ENCODE measurements at regions not wholly inside any gene's neighbourhood (a gene's known extent, or its start where the extent isn't known, plus 50 kb on each side); places are given as distances from the start of the nearest gene placed in this dataset.

GRCh38 chr10:3393958-3394357 is 221.4 kb upstream of the PITRM1 start:
- H3K36me3 ChIP-seq = no peaks in the 10 kb centered on the region
- WGBS (ENCODE audit: insufficient coverage, low coverage, low lambda C conversion rate, missing lambda C conversion rate) = 46% methylated on average over 2 of the region's 2 CpGs
- no peaks in the 10 kb centered on the region for H3K9me3 ChIP-seq
- intact Hi-C loops (cut with DNase I) = no loop called here
- no peak for DNase-seq
- H3K4me1 ChIP-seq = no peaks in the 10 kb centered on the region
- no peaks in the 10 kb centered on the region for H3K27me3 ChIP-seq
- H3K4me3 ChIP-seq = no peak overlapping the region
- no peak overlapping the region for H3K27ac ChIP-seq
- ATAC-seq = no peak
- no peak for TF ChIP-seq POLR2A (IDR thresholded peaks at IDR 0.05)
- TF ChIP-seq, protein P1, sequence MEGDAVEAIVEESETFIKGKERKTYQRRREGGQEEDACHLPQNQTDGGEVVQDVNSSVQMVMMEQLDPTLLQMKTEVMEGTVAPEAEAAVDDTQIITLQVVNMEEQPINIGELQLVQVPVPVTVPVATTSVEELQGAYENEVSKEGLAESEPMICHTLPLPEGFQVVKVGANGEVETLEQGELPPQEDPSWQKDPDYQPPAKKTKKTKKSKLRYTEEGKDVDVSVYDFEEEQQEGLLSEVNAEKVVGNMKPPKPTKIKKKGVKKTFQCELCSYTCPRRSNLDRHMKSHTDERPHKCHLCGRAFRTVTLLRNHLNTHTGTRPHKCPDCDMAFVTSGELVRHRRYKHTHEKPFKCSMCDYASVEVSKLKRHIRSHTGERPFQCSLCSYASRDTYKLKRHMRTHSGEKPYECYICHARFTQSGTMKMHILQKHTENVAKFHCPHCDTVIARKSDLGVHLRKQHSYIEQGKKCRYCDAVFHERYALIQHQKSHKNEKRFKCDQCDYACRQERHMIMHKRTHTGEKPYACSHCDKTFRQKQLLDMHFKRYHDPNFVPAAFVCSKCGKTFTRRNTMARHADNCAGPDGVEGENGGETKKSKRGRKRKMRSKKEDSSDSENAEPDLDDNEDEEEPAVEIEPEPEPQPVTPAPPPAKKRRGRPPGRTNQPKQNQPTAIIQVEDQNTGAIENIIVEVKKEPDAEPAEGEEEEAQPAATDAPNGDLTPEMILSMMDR (IDR thresholded peaks at IDR 0.05) = no peak

- no peaks in the 10 kb centered on the region for H3K9me3 ChIP-seq
- 33% methylated on average over 1 of the region's 1 CpG for whole genome bisulfite sequencing (ENCODE audit: insufficient coverage, low coverage, low lambda C conversion rate, missing lambda C conversion rate)
- H3K4me1 ChIP-seq = no peaks in the 10 kb centered on the region
- no peaks in the 10 kb centered on the region for H3K36me3 ChIP-seq
- H3K4me3 ChIP-seq = no peak overlapping the region
- no peak for DNase-seq
- no peak for ATAC-seq
- H3K27ac ChIP-seq = no peak overlapping the region
- TF ChIP-seq, protein P1 (IDR thresholded peaks at IDR 0.05) = no peak
- TF ChIP-seq POLR2A (IDR thresholded peaks at IDR 0.05) = no peak
- intact Hi-C loops (cut with DNase I) = no loop called here
- no peaks in the 10 kb centered on the region for H3K27me3 ChIP-seq
Measured at GRCh38 chr10:3391657-3392056, 219.1 kb upstream of the PITRM1 start.

DNA sequence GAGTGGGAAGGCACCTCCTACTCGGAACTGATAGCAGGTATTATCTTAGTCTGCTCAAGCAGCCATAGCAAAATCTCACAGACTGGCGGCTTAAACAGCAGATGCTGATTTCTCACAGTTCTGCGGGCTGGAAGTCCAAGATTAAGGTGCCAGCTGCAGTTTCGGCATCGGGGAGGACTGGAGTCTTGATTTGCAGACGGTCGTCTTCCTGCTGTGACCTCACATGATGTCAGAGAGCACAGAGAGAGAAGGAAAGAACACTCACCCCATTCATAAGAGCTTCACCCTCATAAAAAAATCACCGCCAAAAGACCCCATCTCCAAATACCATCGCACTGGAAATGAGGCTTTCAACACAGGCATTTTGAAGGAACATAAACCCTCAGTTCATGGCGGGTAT is 216.5 kb upstream of the PITRM1 start:
- no peak for DNase-seq
- H3K4me1 ChIP-seq = no peaks in the 10 kb centered on the region
- no peak overlapping the region for H3K27ac ChIP-seq

GRCh38 chr10:3385487-3385886 is 212.9 kb upstream of the PITRM1 start:
- Histone ChIP-seq H3K27me3 (no peaks in the 10 kb centered on the region), H3K9me3 (no peaks in the 10 kb centered on the region), H3K27ac (no peak overlapping the region), H3K4me1 (no peaks in the 10 kb centered on the region), H3K4me3 (no peak overlapping the region), H3K36me3 (no peaks in the 10 kb centered on the region)
- WGBS (ENCODE audit: insufficient coverage, low coverage, low lambda C conversion rate, missing lambda C conversion rate) = 89% methylated on average over 2 of the region's 2 CpGs
- no peak for TF ChIP-seq POLR2A (IDR thresholded peaks at IDR 0.05)
- TF ChIP-seq, protein P1 (IDR thresholded peaks at IDR 0.05) = no peak
- ATAC-seq (no peak), DNase-seq (no peak)
- intact Hi-C loops (cut with DNase I) = no loop called here

More for the DNA sequence above, 216.5 kb upstream of the PITRM1 start:
- H3K9me3 ChIP-seq = no peaks in the 10 kb centered on the region
- no peaks in the 10 kb centered on the region for H3K36me3 ChIP-seq
- TF ChIP-seq, protein P1 (IDR thresholded peaks at IDR 0.05) = no peak
- TF ChIP-seq POLR2A (IDR thresholded peaks at IDR 0.05) = no peak
- intact Hi-C loops (cut with DNase I) = no loop called here
- WGBS (ENCODE audit: insufficient coverage, low coverage, low lambda C conversion rate, missing lambda C conversion rate) = 55% methylated on average over 4 of the region's 10 CpGs
- no peaks in the 10 kb centered on the region for H3K27me3 ChIP-seq
- no peak for ATAC-seq
- H3K4me3 ChIP-seq = no peak overlapping the region

DNA sequence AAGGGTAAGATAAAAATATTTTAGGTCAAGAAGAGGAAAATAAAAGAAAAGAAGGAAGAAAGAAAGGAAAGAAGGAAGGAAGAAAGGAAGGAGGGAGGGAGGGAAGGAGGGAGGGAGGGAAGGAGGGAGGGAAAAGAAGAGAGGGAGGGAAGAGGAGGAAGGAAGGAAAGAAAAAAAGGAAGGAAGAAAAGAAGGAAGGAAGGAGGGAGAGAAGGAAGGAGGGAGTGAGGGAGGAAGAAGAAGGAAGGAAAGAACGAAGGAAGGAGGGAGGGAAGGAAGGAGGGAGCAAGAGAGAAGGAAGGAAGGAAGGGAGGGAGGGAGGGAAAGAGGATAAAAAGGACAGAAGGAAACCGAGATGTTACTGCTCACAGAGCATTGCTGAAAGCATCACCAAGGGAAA is 209.5 kb upstream of the PITRM1 start:
- no peaks in the 10 kb centered on the region for H3K36me3 ChIP-seq
- no peak overlapping the region for H3K27ac ChIP-seq
- no peak for ATAC-seq
- no peaks in the 10 kb centered on the region for H3K4me1 ChIP-seq
- DNase-seq = no peak
- no peaks in the 10 kb centered on the region for H3K27me3 ChIP-seq
- TF ChIP-seq, protein P1 (IDR thresholded peaks at IDR 0.05) = no peak
- TF ChIP-seq POLR2A (IDR thresholded peaks at IDR 0.05) = no peak
- intact Hi-C loops (cut with DNase I) = no loop called here
- no peak overlapping the region for H3K4me3 ChIP-seq
- 32% methylated on average over 2 of the region's 2 CpGs for WGBS (ENCODE audit: insufficient coverage, low coverage, low lambda C conversion rate, missing lambda C conversion rate)
- H3K9me3 ChIP-seq = no peaks in the 10 kb centered on the region

All from right lobe of liver (tissue), 6 donors.